HG02938 (cell line): ENCODE measurements at regions not wholly inside any gene's neighbourhood (a gene's known extent, or its start where the extent isn't known, plus 50 kb on each side); places are given as distances from the start of the nearest gene placed in this dataset.
"Not testable (repeated sequence)": the region's sequence is repeated elsewhere in the genome, so short reads cannot be mapped to it uniquely, and the experiment has no call there.

Source experiments
- ATAC-seq: cut with Tn5 transposase; IDR thresholded peaks from one replicate; pipeline ENCODE4 v1.9.1; 2021; ENCODE audit warnings: mild to moderate bottlenecking, moderate library complexity; ENCODE audit not compliant: unreplicated experiment

- no peak for ATAC-seq
These were observed 251.7 kb downstream of the TSN start for GRCh38 chr2:122007126-122007525.

- no peak for ATAC-seq
These were observed 252.1 kb downstream of the TSN start for GRCh38 chr2:122007577-122007976.

GRCh38 chr2:122009561-122009960 is 254.1 kb downstream of the TSN start:
- no peak for ATAC-seq

GRCh38 chr2:122011493-122012270 is 256.2 kb downstream of the TSN start:
- ATAC-seq = no peak

GRCh38 chr2:122018736-122019135 is 263.3 kb downstream of the TSN start:
- ATAC-seq = no peak

GRCh38 chr2:122019724-122020123 is 264.3 kb downstream of the TSN start:
- no peak for ATAC-seq

- no peak for ATAC-seq
These were observed 264.9 kb downstream of the TSN start for GRCh38 chr2:122020377-122020776.

- no peak for ATAC-seq
These were observed 266.5 kb downstream of the TSN start for GRCh38 chr2:122021941-122022340.

- no peak for ATAC-seq
These were observed 267.1 kb downstream of the TSN start for GRCh38 chr2:122022531-122022930.

- no peak for ATAC-seq
These were observed 267.8 kb downstream of the TSN start for GRCh38 chr2:122023059-122023864.

- no peak for ATAC-seq
These were observed 272.2 kb downstream of the TSN start for GRCh38 chr2:122027510-122028217.

GRCh38 chr2:122028371-122029100 is 273.1 kb downstream of the TSN start:
- no peak for ATAC-seq

GRCh38 chr2:122029456-122029855 is 274.0 kb downstream of the TSN start:
- no peak for ATAC-seq

- ATAC-seq = no peak
These were observed 274.5 kb downstream of the TSN start for GRCh38 chr2:122029945-122030344.

GRCh38 chr2:122031544-122032263 is 276.3 kb downstream of the TSN start:
- ATAC-seq = no peak

- ATAC-seq = no peak
These were observed 276.8 kb downstream of the TSN start for GRCh38 chr2:122032264-122032645.

- ATAC-seq = no peak
These were observed 278.3 kb downstream of the TSN start for GRCh38 chr2:122033778-122034177.

GRCh38 chr2:122034344-122034743 is 278.9 kb downstream of the TSN start:
- no peak for ATAC-seq

GRCh38 chr2:122034777-122035176 is 279.3 kb downstream of the TSN start:
- no peak for ATAC-seq

- not testable (repeated sequence) for ATAC-seq
These were observed 283.4 kb downstream of the TSN start for GRCh38 chr2:122038816-122039215.
